H9 (cell line): ENCODE measurements at regions not wholly inside any gene's neighbourhood (a gene's known extent, or its start where the extent isn't known, plus 50 kb on each side); places are given as distances from the start of the nearest gene placed in this dataset.

Experiments used
- DNase-seq: peaks from one replicate; pipeline ENCODE4 v3.0.0-alpha.2; 2017
- H2AFZ ChIP-seq: one replicate; pipeline ENCODE4 v1.6.1; 2013; ENCODE audit warnings: mild to moderate bottlenecking, low read length, control low read depth, moderate library complexity
- H2AK5ac ChIP-seq: 2 replicates; pipeline ENCODE4 v1.6.1; 2013; ENCODE audit warnings: low read length, control low read depth, mixed read lengths; ENCODE audit not compliant: insufficient read length
- H2BK120ac ChIP-seq: one replicate; pipeline ENCODE4 v1.6.1; 2013; ENCODE audit warnings: low read depth, mild to moderate bottlenecking, low read length, control low read depth, inconsistent platforms; ENCODE audit not compliant: poor library complexity, severe bottlenecking
- H2BK12ac ChIP-seq: 2 replicates; pipeline ENCODE4 v1.6.1; 2013; ENCODE audit warnings: low read length, control low read depth, mixed read lengths, low read depth; ENCODE audit not compliant: insufficient read length
- H2BK15ac ChIP-seq: 2 replicates; pipeline ENCODE4 v1.6.1; 2013; ENCODE audit warnings: low read depth, low read length, control low read depth
- H2BK20ac ChIP-seq: one replicate; pipeline ENCODE4 v1.6.1; 2013; ENCODE audit warnings: low read depth, mild to moderate bottlenecking, low read length, control low read depth, inconsistent platforms; ENCODE audit not compliant: poor library complexity, severe bottlenecking
- H2BK5ac ChIP-seq: 2 replicates; pipeline ENCODE4 v1.6.1; 2013; ENCODE audit warnings: low read length, control low read depth, mixed read lengths; ENCODE audit not compliant: insufficient read length
- H3K14ac ChIP-seq: 2 replicates; pipeline ENCODE4 v1.6.1; 2013; ENCODE audit warnings: low read length, control low read depth; ENCODE audit not compliant: insufficient read depth
- H3K18ac ChIP-seq: 2 replicates; pipeline ENCODE4 v1.6.1; 2013; ENCODE audit warnings: low read depth, mild to moderate bottlenecking, mixed read lengths, low read length, control low read depth; ENCODE audit not compliant: insufficient read length
- H3K23ac ChIP-seq: 2 replicates; pipeline ENCODE4 v1.6.1; 2013; ENCODE audit warnings: low read length, control low read depth, mixed read lengths, low read depth; ENCODE audit not compliant: insufficient read length
- H3K23me2 ChIP-seq: 2 replicates; pipeline ENCODE4 v1.6.1; 2013; ENCODE audit warnings: low read depth, mild to moderate bottlenecking, mixed read lengths, low read length, control low read depth; ENCODE audit not compliant: insufficient read length, poor library complexity, severe bottlenecking
- H3K27ac ChIP-seq: 2 replicates; pipeline ENCODE4 v1.5.1; 2013; ENCODE audit warnings: low read length, control low read depth, mixed read lengths, low read depth; ENCODE audit not compliant: insufficient read length
- H3K27me3 ChIP-seq: 2 replicates; pipeline ENCODE4 v1.6.1; 2013; ENCODE audit warnings: low read length, control low read depth, inconsistent platforms; ENCODE audit not compliant: insufficient read depth
- H3K4ac ChIP-seq: 2 replicates; pipeline ENCODE4 v1.6.1; 2013; ENCODE audit warnings: low read depth, mild to moderate bottlenecking, control low read depth, inconsistent platforms, low read length, moderate library complexity
- H3K4me1 ChIP-seq: 2 replicates; pipeline ENCODE4 v1.6.1; 2013; ENCODE audit warnings: low read length, control low read depth, inconsistent platforms; ENCODE audit not compliant: insufficient read depth
- H3K4me2 ChIP-seq: 2 replicates; pipeline ENCODE4 v1.6.1; 2013; ENCODE audit warnings: low read length, control low read depth, mixed read lengths; ENCODE audit not compliant: insufficient read length, insufficient read depth
- H3K56ac ChIP-seq: 2 replicates; pipeline ENCODE4 v1.6.1; 2013; ENCODE audit warnings: low read depth, mild to moderate bottlenecking, mixed read lengths, low read length, control low read depth; ENCODE audit not compliant: insufficient read length
- H3K79me1 ChIP-seq: 2 replicates; pipeline ENCODE4 v1.6.1; 2013; ENCODE audit warnings: low read depth, mild to moderate bottlenecking, moderate library complexity, low read length, control low read depth, inconsistent platforms; ENCODE audit not compliant: insufficient read depth, poor library complexity, severe bottlenecking
- H3K79me2 ChIP-seq: 2 replicates; pipeline ENCODE4 v1.6.1; 2013; ENCODE audit warnings: low read length, control low read depth, inconsistent platforms; ENCODE audit not compliant: insufficient read depth
- H3K9ac ChIP-seq: 2 replicates; pipeline ENCODE4 v1.6.1; 2013; ENCODE audit warnings: low read length, control low read depth, mixed read lengths; ENCODE audit not compliant: insufficient read length; ENCODE audit errors: extremely low read depth
- H3K9me3 ChIP-seq: one replicate; pipeline ENCODE4 v1.6.1; 2013; ENCODE audit warnings: low read depth, low read length, inconsistent platforms; ENCODE audit not compliant: control insufficient read depth
- H3T11ph ChIP-seq: one replicate; pipeline ENCODE4 v1.6.1; 2013; ENCODE audit warnings: mild to moderate bottlenecking, low read length, control low read depth, inconsistent platforms
- H4K20me1 ChIP-seq: one replicate; pipeline ENCODE4 v1.6.1; 2013; ENCODE audit not compliant: control insufficient read depth, insufficient read length, insufficient read depth
- H4K5ac ChIP-seq: 2 replicates; pipeline ENCODE4 v1.6.1; 2013; ENCODE audit warnings: low read depth, mild to moderate bottlenecking, mixed read lengths, low read length, control low read depth; ENCODE audit not compliant: insufficient read length
- H4K8ac ChIP-seq: replicated peaks from 2 replicates; pipeline ENCODE4 v1.6.1; 2013; ENCODE audit warnings: low read length, control low read depth, mixed read lengths, low read depth; ENCODE audit not compliant: insufficient read length
- H4K91ac ChIP-seq: 2 replicates; pipeline ENCODE4 v1.6.1; 2013; ENCODE audit warnings: low read depth, mild to moderate bottlenecking, moderate library complexity, mixed read lengths, low read length, control low read depth; ENCODE audit not compliant: insufficient read length
- H3K27ac Mint-ChIP-seq, 3 experiments: 2 replicates in 2 of 3; 3 replicates in 1 of 3; pipeline ENCODE4 v1.8.0; 2020 to 2021; ENCODE audit warnings: mixed read lengths in 3 of 3, mild to moderate bottlenecking in 1 of 3, moderate library complexity in 1 of 3
- H3K27me3 Mint-ChIP-seq: 2 replicates; pipeline ENCODE4 v1.8.0; 2021; ENCODE audit warnings: low read depth, mild to moderate bottlenecking, moderate library complexity, mixed read lengths
- H3K36me3 Mint-ChIP-seq, 3 experiments: 2 replicates in 2 of 3; 3 replicates in 1 of 3; pipeline ENCODE4 v1.8.0; 2020 to 2021; ENCODE audit warnings: low read depth in 3 of 3, mixed read lengths in 3 of 3; ENCODE audit not compliant: insufficient read depth in 1 of 3
- H3K4me1 Mint-ChIP-seq, 2 experiments: 2 replicates each; pipeline ENCODE4 v1.8.0; 2020; ENCODE audit warnings: mixed read lengths in 2 of 2
- H3K4me3 Mint-ChIP-seq, 2 experiments: 2 replicates in 1 of 2; 3 replicates in 1 of 2; pipeline ENCODE4 v1.8.0; 2020 to 2021; ENCODE audit warnings: mild to moderate bottlenecking in 2 of 2, mixed read lengths in 2 of 2, moderate library complexity in 1 of 2
- H3K9me3 Mint-ChIP-seq, 2 experiments: 2 replicates in 1 of 2; 3 replicates in 1 of 2; pipeline ENCODE4 v1.8.0; 2020; ENCODE audit warnings: mild to moderate bottlenecking in 2 of 2, mixed read lengths in 2 of 2, moderate library complexity in 1 of 2
- WGBS: extraction: QIAGEN DNeasy Blood & Tissue Kit; methylation state at CpG from one replicate; pipeline ENCODE4 v1.1.7; 2013; ENCODE audit warnings: missing lambda C conversion rate, low lambda C conversion rate, mixed read lengths; ENCODE audit not compliant: insufficient read length; ENCODE audit errors: extremely low coverage; 5-methylcytosine and 5-hydroxymethylcytosine counted together
- TF ChIP-seq, protein P1 (sequence below): fragments of 200-600 bp; sonication (generic); conservative IDR thresholded peaks from 3 replicates; pipeline ENCODE4 v1.8.0; 2021; ENCODE audit warnings: antibody characterized with exemption, mild to moderate bottlenecking

DNA sequence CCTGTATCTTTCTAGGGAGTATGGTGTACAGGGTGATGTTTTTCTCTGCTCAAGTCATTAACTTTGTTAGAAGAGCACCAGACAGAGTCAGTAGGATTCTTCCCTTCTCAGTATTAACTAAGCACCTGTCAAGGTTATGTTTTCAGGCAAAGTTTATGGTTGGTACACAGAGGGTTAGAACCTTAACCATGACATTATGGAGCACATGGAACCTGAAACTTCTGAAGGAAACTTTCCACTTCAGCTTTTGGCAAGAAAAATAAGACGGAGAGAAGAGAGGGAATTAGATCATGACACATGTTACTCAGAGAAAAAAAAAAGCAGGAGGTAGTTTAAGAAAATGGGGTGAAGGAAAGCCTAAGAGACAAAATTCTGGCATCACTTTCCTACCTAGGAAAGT lies 112.9 kb upstream of the PDE7B start:
- no peak overlapping the region for H3K4ac ChIP-seq
- no peak overlapping the region for H4K5ac ChIP-seq
- no peaks in the 10 kb centered on the region for H3K23me2 ChIP-seq
- TF ChIP-seq, protein P1, sequence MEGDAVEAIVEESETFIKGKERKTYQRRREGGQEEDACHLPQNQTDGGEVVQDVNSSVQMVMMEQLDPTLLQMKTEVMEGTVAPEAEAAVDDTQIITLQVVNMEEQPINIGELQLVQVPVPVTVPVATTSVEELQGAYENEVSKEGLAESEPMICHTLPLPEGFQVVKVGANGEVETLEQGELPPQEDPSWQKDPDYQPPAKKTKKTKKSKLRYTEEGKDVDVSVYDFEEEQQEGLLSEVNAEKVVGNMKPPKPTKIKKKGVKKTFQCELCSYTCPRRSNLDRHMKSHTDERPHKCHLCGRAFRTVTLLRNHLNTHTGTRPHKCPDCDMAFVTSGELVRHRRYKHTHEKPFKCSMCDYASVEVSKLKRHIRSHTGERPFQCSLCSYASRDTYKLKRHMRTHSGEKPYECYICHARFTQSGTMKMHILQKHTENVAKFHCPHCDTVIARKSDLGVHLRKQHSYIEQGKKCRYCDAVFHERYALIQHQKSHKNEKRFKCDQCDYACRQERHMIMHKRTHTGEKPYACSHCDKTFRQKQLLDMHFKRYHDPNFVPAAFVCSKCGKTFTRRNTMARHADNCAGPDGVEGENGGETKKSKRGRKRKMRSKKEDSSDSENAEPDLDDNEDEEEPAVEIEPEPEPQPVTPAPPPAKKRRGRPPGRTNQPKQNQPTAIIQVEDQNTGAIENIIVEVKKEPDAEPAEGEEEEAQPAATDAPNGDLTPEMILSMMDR, result no peak
- H3K4me3 Mint-ChIP-seq, result no peak overlapping the region
- H3K56ac ChIP-seq, result no peak overlapping the region
- no peaks in the 10 kb centered on the region for H3K79me1 ChIP-seq
- H3K4me1 Mint-ChIP-seq, result no peaks in the 10 kb centered on the region
- no peak overlapping the region for H2BK12ac ChIP-seq
- no peaks in the 10 kb centered on the region for H3K4me1 ChIP-seq
- no peak overlapping the region for H2BK20ac ChIP-seq
- H3K4me2 ChIP-seq, result no peak overlapping the region
- H4K20me1 ChIP-seq, result no peaks in the 10 kb centered on the region
- H3T11ph ChIP-seq, result no peak overlapping the region
- no peak overlapping the region for H3K9ac ChIP-seq
- no peaks in the 10 kb centered on the region for H3K27me3 ChIP-seq
- H3K9me3 Mint-ChIP-seq, result peaks cover 0 to 2% of the 10 kb centered on the region in 2 experiments; a peak in 2 of 5 replicates
- H3K23ac ChIP-seq, result no peak overlapping the region
- H4K91ac ChIP-seq, result no peak overlapping the region
- no peak overlapping the region for H3K27ac ChIP-seq
- H2BK120ac ChIP-seq, result no peak overlapping the region
- no peak for DNase-seq
- H2AFZ ChIP-seq, result no peak overlapping the region
- no peak overlapping the region for H4K8ac ChIP-seq
- H2AK5ac ChIP-seq, result no peak overlapping the region
- H3K14ac ChIP-seq, result no peak overlapping the region
- H3K18ac ChIP-seq, result no peak overlapping the region
- no peaks in the 10 kb centered on the region for H3K9me3 ChIP-seq
- no peak overlapping the region for H2BK15ac ChIP-seq
- no peaks in the 10 kb centered on the region for H3K79me2 ChIP-seq
- no peaks in the 10 kb centered on the region for H3K27me3 Mint-ChIP-seq
- no peak overlapping the region for H2BK5ac ChIP-seq
- no peaks in the 10 kb centered on the region for H3K36me3 Mint-ChIP-seq
- H3K27ac Mint-ChIP-seq, result no peak overlapping the region
- no CpG with 5 or more reads among the region's 1 CpG for WGBS
